ENCODE measurements at regions not wholly inside any gene's neighbourhood (a gene's known extent, or its start where the extent isn't known, plus 50 kb on each side); places are given as distances from the start of the nearest gene placed in this dataset.
A peak's percentile ranks its signal among the peaks of the same experiment; 100 is the strongest.

- no peak for DNase-seq
Observed at GRCh38 chr2:8527676-8528075, 154.2 kb upstream of the ID2 start.

- DNase-seq, result no peak
Observed at GRCh38 chr2:8528863-8529262, 153.0 kb upstream of the ID2 start.

DNA sequence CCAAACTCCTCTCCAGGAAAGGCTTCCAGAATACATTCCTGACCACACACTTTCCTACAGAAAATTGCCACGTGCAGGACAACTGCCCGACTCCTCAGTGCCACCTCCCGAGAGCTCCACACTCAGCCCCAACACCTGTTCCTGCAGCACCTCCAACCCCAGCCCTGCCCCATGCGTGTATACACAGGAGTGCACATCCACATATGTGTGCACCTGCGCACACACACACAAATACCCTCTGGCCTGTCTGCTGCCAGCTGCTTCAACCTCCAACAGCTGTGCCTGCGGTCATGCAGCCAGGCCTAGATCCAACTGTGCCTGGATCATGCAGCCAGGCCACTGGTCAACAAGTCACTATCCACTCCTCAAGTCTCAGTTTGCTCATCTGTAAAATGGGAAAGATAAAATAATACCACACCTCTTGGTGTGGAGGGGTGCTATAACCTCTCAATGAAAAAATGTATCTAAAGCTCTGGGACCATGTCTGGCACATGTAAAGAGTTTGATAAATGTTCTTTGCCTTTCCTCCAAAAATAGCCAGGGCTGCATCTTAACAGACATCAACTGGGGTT is 152.1 kb upstream of the ID2 start:
- no peak for DNase-seq

GRCh38 chr2:8531481-8531880 is 150.4 kb upstream of the ID2 start:
- no peak for DNase-seq

GRCh38 chr2:8532438-8532837 is 149.4 kb upstream of the ID2 start:
- no peak for DNase-seq

GRCh38 chr2:8533923-8534322 is 147.9 kb upstream of the ID2 start:
- DNase-seq, result no peak

- no peak for DNase-seq
Observed at GRCh38 chr2:8534386-8534728, 147.5 kb upstream of the ID2 start.

DNA sequence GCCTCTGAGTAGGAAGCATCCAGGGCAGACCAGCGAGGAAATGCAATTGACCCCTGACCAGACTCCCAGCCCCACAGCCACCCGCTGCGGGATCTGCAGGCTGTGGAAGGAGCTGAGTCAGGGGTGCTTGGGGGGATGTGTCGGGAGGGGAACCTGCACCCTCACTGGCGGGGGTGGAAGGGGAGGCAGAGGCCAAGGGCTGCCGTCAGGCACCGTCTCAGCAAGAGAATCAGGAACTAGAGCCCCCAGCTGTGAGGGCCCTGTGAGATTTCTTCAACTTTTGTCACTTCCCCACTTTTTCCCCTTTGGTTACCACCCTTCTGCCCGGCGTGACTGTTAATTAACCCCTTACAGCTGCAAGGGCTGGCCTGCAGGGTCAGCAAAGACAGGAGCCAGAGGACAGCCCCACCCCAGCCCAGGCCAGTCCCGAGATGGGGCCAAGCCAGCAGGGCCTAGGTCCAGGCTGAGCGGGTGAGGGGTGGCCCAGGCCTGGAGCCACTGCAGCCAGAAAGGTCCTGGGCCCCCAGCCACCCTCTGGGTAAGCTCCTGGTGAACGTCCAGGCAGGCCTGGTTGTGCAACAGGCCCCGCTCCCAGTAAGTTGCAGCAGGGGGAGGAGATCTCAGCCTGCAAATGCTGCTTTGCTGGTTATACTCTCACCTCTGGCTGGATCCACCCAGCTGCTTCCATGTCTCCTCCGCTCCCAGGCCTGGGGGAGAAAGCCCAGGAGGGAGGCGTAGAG is 147.0 kb upstream of the ID2 start:
- peak; percentile 76 for DNase-seq

- no peak for DNase-seq
Observed at GRCh38 chr2:8535469-8535795, 146.4 kb upstream of the ID2 start.

- peak; percentile 80 for DNase-seq
Observed at GRCh38 chr2:8535821-8536685, 145.8 kb upstream of the ID2 start.

GRCh38 chr2:8536686-8537561 is 144.9 kb upstream of the ID2 start:
- peak; percentile 71 for DNase-seq

DNA sequence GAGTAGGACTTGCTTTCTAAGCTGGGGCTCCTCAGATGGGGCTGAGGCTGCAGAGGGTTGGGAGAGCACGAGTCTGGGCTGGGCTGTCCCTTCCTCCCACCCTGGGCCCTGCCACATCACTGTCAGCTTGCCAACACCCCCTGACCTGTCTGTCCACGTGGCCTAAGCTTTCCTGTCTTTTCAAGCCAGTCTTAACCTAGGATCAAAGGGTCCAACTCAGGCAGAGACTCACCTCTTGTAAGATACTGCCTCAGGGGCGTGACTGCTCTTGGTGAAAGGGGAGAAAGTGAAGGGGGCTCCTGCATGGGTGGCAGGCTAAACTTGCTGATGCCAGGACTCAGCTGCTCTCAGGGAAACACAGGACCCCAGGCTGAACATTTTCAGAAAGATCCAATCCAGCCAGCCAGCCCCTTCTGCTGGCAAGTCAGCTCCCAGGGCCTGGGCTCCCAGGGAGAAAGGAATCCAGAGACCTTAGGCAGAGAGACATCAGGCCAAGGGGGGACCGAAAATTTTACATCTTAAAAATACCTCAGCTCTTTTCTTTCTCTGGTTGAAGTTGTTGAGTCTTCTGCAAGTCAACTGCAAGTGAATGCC is 144.2 kb upstream of the ID2 start:
- DNase-seq, result peak; percentile 38

- DNase-seq, result no peak
Observed at GRCh38 chr2:8538531-8538930, 143.3 kb upstream of the ID2 start.

DNA sequence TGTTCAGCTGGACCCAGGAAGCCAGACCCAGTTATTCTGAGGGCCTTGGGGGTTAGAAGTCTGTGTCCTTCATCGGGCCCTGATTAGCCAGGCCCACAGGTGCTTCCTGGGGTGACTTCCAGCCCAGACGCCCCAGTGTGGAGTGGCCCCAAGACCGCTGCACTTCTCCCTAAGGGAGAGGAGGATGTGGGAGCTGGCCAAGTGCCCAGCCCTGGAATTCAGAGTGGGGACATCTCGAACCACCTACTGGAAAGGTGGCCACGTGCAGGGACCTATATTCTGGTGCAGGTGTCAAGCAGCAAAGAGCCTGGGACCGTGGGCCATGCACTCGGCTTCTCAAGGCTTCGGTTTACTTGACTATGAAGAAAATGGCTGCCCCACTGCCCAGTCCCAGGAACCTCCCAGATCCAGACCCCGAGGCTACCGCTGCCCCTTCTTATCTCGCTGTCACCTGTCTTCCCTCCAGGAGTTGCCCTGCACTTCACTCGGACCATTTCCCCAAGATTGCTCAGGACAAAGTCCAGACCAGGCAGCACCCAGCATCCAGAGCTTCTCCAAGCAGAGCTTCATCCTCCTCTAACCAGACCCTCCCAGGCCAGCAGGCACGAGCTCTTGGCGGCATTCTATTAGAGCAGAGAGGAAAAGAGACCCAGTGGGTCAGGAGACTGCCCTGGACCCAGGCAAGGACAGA is 142.8 kb upstream of the ID2 start:
- DNase-seq, result no peak

- peak; percentile 61 for DNase-seq
Observed at GRCh38 chr2:8539743-8540551, 141.9 kb upstream of the ID2 start.

DNA sequence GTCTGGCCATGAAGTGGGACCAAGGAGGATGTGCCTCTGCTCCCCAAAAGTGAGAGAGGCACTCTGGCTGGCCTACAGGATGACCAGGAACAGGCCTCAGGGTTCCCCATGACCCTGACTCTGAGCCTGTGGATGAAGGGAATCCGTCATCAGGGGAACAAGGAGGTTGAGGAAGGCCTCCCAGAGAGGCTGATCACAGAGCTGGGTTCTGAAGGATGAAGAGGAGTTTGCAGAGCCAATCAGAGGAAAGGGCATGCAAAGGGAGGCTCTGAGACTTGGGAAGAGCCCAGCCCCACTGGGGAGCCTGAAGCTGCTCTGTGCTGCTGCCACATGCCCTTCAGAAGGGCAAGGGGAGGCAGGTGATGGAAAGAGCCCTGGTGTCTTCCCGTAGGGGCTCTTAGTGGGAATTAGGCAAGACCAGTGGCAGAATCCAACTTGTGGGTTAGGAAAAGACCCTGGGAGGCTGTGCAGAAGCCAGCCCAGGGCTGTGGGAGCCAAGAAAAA is 141.3 kb upstream of the ID2 start:
- DNase-seq, result no peak

DNA sequence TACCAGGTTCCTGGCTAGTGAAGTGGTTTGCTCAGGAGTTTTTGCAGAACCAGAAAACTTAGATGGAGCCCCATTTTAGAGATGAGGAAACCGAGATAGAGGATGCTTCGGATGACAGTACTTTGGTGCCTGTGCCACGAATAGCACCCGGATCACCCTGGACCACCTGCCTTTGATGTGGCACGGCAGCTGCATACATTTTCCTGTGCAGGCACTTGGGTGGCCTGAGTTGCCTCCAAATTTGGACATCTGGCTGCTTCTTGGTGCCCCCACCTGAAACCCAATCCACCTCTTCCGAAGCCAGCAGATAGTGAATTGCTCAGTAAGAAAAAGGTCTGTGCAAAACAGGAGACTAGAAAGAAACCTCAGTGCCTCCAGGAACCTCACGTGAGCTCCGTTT is 140.6 kb upstream of the ID2 start:
- no peak for DNase-seq

- no peak for DNase-seq
Observed at GRCh38 chr2:8541636-8542035, 140.2 kb upstream of the ID2 start.

DNA sequence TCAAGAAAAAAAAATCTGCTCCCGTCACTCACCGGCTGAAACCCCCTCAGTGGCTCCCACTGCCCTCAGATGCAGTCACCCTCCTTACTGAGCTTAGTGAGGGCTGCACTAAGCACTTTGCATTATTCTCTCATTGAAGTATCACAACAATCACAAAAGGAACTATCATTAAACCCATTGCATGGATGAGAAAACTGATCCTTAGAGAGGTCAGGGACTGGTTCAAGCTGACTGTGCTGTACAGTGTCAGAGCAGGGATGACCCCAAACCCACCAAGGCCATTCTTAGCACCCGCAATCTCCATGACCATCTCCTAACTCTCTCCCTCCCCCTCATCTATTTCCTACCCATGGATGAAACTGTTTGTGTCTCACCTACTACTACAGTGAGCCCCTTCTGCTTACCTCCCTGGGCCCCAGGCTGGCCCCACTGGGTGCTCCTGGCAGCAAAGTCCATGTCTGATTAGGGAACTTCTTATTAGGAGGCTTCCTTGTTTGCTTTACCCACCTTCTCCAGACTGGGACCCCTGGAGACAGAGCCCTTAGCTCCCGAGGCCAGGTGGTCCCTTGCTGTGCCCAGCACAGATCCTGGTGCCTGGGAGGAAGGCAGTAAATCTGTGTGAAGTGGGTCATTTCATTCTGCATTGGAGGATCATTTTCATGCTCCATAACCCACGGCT is 139.3 kb upstream of the ID2 start:
- no peak for DNase-seq

DNA sequence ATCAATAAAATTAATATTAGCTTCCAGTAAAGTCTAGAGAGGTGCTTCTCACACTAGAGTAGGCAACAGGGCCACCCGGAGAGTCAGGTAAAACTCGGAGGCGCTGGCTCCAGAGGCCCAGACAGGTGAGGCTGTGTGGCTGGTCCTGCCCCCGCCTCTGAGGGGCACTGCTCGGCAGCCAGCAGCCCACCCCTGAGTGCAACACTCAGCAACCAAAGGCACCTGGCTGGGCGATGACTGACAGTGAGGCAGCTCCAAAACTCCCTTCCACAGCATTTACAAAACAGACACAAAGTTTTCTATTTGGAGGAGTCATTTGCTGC is 138.8 kb upstream of the ID2 start:
- no peak for DNase-seq

Data from hematopoietic multipotent progenitor cell treated with erythropoietin and hydrocortisone succinate and interleukin-3 and kit ligand, for 6 days (in vitro differentiated cells).